Putamen (tissue), 1 donor: ENCODE measurements at regions not wholly inside any gene's neighbourhood (a gene's known extent, or its start where the extent isn't known, plus 50 kb on each side); places are given as distances from the start of the nearest gene placed in this dataset.
"Not testable (repeated sequence)": the region's sequence is repeated elsewhere in the genome, so short reads cannot be mapped to it uniquely, and the experiment has no call there.

Experiments used
- DNase-seq: peaks from one replicate; pipeline ENCODE4 v3.0.0-alpha.2; 2016; ENCODE audit warnings: low spot score

DNA sequence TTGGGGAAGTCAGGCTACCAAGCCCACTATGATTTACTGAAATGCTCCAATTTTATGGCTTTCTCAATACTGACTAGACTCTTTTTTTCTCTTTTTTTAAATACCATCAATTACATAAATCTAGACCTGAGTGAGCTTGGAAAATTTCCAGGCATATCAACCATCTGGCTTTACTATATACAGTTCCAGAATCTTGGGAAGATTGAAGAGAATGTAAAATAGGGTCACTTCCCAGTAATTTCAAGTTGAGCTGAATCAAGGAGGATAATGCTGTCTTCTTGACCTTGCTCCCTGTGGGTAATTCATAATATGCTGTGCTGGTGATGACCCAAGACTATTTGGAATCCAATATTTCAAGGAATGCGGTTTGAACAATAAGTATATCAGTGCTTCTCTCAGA is 108.1 kb downstream of the MAP3K21 start:
- DNase-seq = no peak

DNA sequence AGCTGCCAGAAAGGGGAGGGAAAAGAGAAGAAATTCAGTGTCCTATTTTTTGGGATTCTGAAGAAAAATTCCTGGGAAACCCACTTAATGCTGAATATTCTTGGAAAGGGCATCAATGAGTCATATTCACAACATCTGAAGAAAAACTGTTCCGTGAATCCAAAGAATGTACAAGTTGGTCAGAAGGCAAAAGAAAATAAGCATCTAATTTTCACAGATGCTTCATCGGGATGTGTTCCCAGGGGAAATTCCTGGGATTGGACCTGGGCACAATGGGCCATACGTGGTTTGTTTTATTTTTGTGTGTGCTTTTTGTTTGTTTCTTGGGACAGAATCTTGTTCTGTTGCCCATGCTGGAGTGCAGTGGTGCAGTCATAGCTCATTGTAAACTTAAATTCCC is 112.2 kb downstream of the MAP3K21 start:
- no peak for DNase-seq

DNA sequence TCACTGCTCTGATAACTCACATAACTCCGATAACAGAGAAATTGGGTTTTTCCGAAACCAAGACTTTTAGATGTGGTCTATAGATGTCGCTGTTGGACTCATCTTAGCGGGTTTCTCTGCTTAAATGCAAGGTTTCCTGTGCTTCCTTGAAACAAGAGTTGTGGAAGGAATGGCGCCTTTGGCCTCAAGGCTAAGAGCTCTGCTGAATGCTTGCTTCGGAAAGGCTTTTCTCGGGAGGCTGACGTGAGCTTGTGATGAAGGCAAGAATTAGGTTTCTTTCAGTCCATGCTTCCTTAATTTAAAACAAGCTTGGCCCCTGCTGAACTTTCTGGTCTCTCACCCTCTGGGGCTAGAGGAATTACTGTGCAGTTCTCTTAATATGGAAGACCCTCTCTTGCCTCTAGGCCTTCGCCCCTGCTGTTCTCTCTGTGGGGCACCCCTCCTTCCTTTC is 113.5 kb downstream of the MAP3K21 start:
- DNase-seq = peak; percentile 55

DNA sequence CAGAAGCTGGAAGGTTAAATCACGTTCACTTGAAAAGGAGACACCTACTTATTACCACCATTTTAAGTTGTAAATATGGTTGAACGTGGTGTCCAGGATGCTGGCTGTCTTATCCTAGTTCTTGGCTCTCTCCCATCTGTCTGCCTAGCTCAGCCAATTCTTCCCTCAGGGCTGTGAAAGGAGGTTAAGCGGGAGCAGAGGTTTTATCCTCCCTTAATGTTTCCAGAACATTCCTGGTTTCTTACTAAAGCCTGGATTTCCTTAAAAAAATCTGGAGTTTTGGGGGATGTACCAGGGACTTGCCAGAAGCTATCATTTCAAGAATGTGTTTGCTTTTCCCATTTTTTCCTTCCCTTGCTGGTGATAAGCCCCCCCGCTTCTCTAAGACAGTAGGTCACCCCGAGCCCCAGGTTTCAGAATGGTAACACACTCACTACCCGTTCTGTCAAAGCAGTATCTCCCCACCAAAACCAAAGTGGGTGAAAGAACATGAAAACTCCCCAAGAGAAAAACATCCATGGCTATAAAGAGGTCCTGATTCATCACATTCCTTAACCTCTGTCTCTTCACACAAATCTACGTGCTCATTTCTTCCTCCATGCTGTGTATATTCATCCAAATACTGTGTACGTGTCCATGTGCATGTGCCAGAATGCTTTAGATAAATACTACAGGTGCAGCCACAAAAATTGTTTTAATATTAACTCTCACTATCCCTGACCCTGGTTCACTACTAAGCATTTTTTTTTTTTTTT is 114.7 kb downstream of the MAP3K21 start:
- DNase-seq = no peak

DNA sequence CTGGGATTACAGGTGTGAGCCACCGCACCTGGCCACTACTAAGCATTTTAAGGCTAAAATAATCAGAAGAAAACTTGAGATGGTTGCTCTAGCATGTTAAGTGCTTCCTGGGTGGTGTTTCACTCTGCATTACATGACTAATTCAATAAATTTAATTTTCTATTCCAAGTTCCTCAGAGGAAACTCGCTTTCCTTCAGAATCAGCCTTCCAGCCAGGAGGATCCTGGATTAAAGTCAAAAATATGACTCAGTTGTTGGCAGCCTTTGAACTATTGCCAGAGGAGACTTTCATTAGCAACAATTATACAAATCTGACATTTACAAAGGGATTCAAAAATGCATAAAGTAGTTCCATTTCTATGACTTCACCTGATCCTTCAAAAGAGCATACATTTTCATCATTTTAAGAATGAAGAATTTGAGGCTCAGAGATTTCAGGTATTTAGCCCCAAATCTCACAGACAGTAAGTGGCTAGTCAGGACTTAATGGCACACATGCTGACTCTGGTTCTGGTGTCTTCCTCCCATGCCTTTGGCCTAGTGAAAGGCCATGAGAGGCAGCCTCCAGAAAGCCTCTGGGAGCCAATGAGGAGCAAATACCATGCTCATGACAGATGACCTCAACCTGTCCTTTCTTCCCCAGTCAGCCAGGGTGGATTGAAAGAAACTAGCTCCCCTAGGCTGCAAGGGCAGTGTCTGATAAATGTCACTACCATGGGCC is 115.7 kb downstream of the MAP3K21 start:
- DNase-seq = no peak

DNA sequence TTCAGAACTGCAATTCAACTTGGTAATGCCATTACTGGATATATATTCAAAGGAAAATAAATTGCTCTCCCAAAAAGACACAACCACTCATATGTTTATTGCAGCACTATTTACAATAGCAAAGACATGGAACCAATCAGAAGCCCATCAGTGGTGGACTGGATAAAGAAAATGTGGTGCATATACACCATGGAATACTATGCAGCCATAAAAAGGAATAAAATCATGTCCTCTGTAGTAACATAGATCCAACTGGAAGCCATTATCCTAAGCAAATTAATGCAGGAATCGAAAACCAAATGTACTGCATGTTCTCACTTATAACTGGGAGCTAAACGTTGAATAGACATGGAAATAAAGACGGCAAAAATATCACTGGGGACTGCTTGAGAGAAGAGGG is 117.0 kb downstream of the MAP3K21 start:
- DNase-seq = no peak

DNA sequence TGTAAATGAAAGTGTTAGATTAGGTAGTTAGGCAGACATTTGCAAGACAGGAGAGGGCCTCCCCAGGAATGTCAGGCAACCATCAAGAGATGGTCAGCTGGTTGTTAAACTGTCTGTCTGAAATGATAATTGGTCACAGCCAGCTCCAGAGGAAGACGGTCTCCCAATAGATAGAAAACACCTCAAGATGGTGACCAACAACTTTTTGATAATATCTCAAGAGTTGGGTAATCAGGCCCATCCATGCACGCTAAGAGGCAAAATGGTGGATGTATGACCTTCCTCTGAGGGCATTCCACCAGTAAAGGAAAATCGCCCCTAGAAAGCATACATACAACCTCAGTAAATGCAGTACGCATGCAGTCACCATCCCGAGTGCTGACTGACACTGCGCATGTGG is 118.2 kb downstream of the MAP3K21 start:
- no peak for DNase-seq

DNA sequence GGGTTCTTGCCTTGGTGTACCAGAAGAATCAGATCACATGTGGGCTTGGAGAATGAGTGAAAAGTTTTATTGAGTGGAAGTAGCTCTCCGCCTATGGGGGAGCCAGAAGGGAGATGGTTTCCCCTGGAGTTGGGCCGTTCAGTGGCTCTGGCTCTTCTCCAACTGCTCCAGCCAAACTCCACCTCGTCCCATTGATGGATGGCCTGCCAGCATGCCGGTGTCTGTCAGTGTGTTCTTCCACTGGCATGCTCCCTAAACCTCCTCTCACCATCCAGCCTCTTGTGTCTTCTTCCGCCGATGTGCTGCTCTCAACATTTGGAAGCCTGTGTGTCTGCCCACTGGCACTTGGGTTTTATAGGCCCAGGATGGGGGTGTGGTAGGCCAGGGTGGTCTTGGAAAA is 119.4 kb downstream of the MAP3K21 start:
- no peak for DNase-seq

DNA sequence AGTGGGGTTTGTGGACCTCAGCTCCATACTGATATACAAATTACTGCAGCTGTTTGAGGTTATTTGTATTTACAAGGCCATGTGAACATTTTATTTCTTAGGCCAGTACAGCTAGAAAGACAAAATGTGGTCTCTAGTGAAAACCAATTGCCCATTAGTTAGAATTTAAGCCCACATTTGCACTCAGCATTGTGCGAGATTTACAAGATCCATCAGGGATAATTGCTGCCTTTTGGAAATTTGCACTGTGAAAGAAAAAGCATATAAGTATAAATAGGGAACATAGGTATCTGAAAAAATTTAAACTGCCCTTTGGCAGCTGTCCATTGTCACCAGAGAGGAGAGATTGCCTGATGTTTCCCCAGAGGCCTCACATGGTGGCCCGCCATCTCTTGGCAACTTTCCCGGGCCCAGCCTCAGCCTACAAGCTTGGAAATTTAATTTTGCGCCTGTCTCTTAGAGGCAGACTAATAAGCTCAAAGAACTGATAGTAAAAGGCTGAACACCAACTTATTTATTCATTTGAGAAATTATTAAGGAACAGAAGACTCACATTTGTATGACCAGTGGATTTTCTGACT is 120.7 kb downstream of the MAP3K21 start:
- no peak for DNase-seq

DNA sequence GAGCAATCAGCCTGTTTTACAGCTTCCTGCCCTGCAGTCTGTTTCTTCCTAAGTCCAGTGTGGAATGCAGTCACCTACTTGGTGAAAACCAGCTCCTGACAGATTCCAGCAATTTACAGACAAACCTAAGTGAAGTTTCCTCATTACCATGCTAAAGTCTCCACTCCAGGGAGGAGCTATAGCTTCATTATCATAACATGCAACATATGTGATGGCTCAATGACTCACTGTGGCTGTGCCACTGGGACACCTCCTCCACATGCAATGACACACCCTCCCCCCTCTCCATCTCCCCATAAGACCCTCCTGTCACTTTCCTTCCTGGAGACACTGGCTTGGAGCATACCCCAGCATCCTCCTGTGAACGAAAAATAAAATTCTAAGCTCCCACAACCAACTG is 125.2 kb downstream of the MAP3K21 start:
- DNase-seq = no peak

DNA sequence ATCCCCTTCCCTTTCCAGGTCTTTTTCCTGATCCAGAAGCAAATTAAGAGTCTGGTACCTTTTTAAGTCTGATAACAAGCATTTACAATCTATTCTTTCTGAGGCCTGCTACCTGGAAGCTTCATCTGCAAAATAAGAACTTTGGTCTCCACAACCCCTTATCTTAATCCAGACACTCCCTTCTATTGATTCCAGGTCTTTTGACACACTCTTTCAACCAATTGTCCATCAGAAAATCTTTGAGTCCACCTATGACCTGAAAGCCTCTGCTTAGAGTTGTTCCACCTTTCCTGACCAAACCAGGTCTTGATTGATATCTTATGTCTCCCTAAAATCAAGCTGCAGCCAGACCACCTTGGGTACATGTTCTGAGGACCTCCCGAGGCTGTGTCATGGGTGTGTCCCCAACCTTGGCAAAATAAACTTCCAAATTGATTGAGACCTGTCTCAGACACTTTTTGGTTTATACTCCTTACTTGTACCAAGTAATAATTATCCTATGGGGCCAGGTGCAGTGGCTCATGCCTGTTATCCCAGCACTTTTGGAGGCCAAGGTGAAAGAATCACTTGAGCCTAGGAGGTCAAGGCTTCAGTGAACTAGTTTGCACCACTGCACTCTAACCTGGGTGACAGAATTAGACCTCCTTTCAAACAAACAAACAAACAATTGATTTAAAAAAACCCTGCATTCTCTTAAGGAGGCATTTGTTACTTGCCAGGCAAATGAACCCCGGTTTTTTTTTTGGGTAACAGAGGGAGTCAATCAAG is 126.1 kb downstream of the MAP3K21 start:
- DNase-seq = no peak

DNA sequence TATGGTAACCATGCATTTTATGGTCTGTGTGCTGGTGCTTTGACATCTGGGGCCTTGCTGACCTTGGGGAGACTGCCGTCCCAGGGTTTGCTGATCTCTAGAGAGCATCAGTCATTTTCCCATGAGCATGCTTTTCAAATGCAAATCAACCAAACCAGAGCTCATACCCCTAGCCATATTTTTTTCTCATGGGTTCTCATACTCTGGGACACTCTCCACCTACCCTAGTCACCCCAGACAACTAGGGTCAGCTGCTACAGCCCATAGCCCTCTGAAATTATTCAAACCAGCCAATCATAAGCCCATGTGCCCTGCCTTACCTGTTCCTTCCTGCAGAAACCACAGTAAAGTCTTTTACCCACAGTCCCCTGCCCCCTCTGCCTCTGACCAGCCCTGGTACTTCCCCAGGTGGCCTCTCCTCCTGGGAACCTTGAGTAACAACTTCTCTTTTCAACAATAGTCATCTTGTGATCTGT is 132.0 kb downstream of the MAP3K21 start:
- no peak for DNase-seq

DNA sequence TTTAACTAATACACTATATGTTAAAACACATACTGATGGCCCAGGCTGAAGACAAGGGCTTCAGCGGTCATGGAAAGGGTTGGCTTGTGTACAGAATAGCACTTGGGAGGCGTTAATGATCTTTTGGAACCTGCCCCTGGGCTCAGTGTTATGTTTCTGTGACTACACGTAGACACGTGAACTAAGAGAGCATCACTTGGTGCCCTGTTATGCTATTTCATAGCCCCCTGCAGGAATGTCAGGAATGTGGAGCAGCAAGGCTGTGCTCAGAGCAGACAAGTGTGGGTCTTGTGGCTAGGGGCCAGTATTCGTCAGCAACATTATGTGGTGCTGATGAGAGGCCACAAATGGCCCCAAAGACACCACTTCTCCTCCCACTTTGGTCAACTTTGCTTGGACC is 132.4 kb downstream of the MAP3K21 start:
- no peak for DNase-seq

DNA sequence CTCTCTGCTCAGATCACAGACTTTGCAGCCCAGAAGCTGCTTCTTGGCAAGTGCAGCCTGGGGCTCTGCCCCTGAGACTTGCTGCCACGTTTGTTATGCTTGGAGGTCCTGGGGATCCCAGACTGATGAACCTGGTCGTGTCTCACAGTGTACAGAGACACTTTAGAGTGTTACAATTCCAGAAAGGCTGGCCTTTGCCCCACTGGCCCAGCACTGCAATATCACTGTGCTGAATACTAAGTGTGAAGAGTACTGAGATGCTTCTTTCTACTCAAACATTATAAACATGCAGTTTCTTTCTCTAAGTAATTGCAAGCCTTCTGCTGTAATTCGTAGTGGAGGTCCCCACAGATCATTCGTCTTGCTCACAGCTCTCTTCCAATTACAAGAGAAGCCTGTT is 133.2 kb downstream of the MAP3K21 start:
- DNase-seq = no peak

DNA sequence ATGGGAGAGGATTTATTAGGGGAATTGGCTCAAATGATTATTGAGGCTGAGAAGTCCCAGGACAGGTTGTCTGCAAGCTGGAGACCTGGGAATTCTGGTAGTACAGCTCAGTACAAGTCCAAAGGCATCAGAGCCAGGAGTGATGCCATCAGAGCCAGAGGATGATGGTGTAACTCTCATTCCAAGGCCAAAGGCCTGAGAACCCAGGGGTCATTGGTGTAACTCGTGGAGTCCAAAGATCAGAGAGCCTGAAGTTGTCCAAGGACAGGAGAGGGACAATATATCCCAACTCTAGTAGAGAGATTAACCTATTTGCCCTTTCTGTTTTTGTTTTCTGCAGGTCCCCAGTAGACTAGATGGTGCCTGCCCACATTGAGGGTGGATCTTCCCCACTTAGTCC is 134.3 kb downstream of the MAP3K21 start:
- DNase-seq = no peak

DNA sequence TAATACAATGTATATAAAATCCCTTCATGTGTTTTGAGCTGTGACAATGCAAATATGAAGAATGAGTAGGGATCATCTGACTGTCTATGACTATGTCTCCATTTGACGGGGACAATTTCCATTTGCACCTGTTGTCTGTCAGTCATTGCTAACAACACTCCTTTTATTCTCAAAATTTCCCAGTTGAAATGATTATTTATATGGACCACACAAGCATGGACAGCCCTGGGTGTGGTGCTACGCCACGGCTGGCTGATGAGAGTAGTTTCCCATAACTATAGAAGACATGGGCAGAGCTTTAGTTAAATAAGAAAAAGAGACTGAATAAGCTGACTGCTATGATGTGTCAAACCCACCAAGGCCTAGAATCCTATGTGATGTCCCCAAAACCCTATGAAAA is 135.8 kb downstream of the MAP3K21 start:
- DNase-seq = no peak

DNA sequence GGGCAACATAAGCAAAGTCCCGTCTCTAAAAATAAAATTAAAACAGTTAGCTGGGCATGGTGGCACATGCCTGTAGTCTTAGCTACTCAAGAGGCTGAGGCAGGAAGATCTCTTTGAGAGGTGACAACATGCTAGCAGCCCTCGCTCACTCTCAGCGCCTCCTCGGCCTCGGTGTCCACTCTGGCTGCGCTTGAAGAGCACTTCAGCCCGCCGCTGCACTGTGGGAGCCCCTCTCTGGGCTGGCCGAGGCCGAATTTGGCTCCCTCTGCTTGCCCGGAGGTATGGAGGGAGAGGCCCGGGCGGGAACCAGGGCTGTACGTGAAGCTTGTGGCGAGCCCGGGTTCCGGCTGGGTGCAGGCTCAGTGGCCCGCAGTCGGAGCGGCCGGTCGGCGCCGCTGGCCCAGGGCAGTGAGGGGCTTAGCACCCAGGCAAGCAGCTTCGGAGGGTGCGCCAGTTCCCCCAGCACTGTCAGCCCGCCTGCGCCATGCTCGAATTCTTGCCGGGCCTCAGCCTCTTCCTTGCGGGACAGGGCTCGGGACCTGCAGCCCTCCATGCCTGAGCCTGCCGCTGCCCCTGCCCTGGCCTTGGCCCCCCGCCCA is 138.3 kb downstream of the MAP3K21 start:
- no peak for DNase-seq

DNA sequence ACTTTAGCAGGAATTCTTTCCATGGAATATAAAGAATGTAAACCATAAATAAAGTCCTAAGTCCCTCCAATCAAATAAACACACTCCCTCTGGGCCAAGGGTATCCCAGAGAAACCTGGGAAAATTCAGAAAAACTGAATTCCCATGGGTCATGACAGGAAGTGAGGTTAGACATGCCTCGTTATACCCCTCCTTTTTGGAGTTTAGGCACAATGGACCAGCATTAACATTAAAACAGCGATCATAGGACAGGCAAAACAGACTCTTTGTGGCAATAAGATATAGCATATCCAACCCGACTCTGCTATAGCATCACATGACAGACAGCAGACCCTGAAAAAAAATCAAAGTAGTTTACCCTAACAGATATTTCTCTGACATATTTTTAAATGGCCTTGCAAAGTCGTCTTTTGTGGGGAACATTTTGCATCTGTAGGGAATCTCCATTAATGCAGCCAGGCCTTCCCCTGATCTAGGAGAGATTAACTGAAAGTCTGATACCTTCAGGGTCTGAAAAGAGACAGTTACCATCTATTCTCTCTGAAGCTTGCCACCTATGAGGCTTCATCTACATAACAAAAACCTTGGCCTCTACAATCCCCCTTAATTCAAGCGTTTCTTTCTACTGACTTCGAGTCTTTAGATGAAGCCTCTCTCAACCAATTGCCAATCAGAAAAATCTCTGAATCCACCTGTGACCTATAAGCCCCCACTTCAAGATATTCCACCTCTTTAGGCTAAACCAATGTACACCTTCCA is 143.0 kb upstream of the KCNK1 start:
- no peak for DNase-seq

DNA sequence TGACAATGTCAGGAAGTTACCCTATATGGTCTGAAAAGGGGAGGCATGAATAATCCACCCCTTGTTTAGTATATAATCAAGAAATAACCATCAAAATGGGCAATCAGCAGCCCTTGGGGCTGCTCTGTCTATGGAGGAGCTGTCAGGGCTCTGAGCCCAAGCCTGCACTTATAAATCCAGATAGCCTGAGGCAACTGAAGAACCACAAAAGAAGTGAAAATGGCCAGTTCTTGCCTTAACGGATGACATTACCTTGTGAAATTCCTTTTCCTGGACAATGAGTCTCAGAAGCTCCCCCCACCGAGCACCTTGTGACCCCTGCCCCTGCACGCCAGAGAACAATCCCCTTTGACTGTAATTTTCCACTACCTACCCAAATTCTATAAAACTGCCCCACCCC is 142.1 kb upstream of the KCNK1 start:
- DNase-seq = not testable (repeated sequence)

DNA sequence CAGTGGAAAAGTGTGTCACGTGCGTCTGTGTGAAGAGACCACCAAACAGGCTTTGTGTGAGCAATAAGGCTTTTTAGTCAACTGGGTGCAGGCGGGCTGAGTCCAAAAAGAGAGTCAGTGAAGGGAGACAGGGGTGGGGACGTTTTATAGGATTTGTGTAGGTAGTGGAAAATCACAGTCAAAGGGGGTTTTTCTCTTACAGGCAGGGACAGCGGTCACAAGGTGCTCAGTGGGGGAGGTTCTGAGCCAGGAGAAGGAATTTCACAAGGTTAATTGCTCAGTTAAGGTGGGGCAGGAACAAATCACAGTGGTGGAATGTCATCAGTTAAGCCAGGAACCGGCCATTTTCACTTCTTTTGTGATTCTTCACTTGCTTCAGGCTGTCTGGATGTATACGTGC is 141.1 kb upstream of the KCNK1 start:
- DNase-seq = not testable (repeated sequence)

DNA sequence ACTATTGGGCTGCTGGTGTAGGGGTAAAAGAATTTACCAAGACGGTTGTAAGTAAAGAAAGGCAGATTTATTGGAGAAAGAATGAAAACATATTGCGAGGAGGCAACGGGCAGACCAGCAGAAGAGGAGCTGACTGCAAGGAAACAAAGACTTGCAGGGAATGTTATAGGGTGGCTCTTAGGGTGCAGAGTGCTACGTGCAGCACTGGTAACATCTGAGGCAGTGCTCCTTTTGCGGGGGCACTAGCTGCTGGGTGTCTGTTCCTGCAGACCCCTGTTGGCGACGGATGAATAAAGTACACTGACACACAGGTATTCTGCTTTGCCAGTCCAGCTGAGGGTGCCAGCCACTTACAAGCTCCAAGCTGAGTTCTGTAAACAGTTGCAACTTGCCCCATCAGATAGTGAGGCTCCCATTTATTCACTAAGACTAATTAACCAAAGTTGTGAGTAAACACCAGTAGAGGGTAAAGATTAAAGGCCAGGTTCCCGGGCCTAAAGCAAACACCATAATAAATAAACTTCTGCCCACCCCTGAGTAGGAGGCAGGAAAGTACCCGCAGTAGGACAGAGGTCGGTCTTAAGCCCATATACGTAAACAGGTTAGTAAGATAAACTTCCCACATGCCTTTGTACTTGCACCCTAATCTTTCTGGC is 140.2 kb upstream of the KCNK1 start:
- DNase-seq = no peak
